Stimulated activated CD4-positive, alpha-beta T cell treated with anti-CD3 and anti-CD28 coated beads, Interleukin-15, amount 100 ng/mL, for 24 hours (primary cell): ENCODE measurements at regions not wholly inside any gene's neighbourhood (a gene's known extent, or its start where the extent isn't known, plus 50 kb on each side); places are given as distances from the start of the nearest gene placed in this dataset.
"Not testable (repeated sequence)": the region's sequence is repeated elsewhere in the genome, so short reads cannot be mapped to it uniquely, and the experiment has no call there.

Experiments used
- DNase-seq: peaks from one replicate; pipeline ENCODE4 v3.0.0-alpha.2; 2020

DNA sequence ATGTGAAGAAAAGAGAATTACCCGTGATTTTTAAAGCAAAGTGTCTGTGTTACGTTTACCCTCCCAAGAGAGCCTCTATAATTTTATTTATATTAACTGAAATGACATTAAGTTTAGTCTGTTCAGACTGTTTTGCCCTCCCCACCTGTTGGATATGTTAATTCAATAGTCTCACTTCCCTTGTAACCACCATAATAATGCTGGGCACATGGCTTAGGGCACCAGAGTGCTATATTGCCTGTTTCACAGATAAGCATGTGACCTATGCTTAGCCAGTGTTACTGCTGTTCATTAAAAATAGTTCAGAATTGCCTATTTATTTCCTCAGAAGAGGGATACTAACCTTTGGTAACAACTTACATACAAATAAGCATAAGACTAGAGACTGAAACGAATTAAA is 446.2 kb downstream of the FAT4 start:
- DNase-seq = no peak

DNA sequence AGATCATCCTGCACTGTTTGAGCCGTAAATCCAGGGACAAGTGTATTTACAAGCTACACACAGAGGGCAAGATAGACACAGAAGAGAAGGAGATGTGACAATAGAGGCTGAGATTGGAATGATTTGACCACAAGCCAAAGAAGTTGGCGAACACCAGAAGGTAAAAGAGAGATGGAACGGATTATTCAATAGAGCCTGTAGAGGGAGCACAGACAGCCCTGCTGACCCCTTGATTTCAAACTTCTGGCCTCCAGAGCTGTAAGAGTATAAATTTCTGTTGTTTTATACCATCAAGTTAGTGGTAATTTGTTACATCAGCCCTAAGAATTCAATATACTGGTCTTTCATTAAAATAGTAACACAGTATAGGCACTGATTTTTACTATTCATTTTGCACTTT is 447.8 kb downstream of the FAT4 start:
- DNase-seq = no peak

DNA sequence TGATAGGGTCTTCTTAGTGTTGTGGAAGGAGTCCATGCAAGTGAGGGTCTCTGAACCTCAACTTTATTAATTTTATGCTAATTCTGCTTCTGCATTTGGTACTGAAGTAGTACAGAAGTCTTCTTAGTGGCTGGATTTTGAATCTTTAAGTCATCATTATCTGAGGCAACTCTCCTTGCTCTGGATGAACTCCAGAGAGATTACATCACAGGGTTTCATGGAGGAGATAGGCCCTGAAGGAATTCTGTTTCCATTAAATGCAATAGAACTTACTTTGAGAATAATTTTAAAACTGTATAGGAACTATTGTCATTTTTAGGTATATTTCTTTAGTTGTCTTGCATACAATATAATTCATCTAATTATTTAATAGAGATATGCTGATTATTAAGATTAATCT is 451.2 kb downstream of the FAT4 start:
- no peak for DNase-seq

DNA sequence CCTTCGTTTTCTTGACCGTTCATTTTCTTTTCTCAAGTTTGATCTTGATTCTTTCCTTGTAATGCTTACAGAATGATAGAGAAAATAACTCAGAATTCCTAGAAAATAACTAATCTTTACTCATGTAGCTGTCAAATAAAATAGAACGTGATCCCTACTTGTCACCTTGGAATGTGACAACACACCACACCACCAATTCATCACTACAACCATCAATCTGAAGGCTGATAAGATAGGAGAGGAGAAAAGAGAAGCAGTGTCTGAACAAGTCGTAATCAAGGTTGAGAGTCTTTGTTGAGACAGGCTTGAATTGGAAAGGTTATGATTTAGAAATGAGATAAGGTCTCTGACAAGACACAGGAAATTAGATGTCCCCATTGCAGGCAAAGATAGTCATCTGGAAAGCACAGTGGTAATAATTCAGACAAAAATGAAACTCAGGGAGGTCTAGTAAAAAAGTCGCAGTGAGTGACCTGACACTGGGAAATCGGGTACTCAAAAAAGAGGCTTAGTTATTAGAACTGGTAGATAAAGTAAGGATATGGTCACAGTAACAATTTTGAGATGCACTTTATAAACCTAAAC is 456.2 kb downstream of the FAT4 start:
- no peak for DNase-seq

DNA sequence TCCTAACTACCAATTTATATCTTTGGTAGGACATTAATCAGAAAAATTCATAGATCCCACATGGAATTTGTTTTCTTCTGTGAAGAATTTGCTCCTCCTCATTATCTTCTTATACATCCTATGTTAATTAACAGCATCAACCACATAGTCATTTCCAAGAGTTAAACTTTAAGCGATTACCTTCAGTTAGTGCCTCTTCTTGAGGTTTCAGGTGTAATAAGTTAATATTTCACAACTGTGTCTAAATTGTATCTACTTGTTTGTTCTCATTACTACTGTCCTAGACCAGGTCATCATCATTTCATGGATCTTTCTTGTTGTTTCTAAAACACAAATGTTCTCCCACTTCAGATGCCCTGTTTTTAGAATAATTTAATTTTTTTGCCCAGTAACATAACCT is 457.9 kb downstream of the FAT4 start:
- no peak for DNase-seq

DNA sequence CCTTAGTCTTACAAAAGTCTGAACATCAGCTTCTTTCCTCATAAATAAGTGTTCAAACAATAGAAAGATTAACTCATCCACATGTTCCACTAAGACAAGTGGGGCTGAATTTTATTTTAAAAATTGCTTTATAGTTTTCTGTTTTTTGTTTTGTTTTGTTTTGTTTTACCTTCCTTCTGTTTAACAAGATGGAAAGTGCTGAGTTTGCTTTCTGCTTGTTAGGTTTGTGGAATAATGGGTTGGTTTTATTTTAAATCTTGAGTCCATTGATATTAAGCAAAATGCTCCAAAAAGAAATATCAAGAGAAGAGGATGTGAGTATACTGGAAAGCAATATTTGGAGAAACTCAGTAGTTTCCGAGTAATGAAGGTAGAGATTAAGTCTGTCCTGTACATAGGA is 458.7 kb downstream of the FAT4 start:
- no peak for DNase-seq

DNA sequence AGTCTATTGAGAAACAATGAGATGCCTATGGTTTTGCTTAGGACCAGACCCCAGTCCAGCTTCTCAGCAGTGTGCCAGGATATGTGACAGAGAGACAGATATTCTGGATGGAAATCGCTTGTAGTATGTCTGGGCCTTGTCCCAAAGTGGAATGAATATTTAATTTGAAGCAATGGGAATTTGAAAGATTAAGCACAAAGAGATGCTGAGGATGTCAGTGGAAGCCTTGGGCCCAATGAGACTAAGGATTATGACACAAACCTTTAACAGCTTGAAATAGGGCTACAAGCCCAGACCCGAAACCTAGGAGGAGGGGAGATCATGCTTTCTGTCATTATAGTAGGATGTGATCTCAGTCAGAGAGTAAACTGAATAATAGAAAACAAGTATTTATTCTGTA is 459.2 kb downstream of the FAT4 start:
- DNase-seq = no peak

DNA sequence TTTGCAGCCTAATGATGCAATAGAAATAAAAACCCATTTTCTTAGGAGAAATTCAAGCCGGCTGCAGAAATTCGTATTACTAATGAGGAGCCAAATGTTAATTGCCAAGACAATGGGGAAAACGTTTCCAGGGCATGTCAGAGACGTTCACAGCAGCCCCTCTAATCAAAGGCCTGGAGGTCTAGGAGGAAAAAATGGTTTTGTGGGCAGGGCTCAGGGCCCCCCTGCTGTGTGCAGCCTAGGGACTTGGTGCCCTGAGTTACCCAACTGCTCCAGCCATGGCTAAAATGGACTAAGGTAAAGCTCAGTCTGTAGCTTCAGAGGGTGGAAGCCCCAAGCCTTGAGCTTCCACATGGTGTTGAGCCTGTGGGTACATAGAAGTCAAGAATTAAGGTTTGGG is 461.4 kb downstream of the FAT4 start:
- no peak for DNase-seq

DNA sequence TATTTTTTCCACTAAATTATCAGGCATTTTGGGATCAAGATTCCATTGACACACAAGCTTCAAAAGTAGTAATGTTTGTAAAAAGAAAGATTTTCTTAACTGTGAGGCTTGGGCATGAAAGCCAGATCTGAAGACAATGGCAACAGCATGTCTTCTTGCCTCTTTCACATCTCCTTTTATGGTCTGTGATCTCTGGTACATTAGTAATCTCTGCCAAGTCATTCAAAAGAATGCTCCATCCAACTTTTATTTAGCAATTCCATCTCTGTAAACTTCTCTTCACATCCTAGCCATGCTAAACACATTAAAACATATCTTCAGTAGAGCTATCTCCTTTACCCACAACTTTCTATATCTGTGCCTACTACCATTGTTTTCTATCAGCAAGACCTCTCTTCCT is 465.4 kb downstream of the FAT4 start:
- DNase-seq = no peak

DNA sequence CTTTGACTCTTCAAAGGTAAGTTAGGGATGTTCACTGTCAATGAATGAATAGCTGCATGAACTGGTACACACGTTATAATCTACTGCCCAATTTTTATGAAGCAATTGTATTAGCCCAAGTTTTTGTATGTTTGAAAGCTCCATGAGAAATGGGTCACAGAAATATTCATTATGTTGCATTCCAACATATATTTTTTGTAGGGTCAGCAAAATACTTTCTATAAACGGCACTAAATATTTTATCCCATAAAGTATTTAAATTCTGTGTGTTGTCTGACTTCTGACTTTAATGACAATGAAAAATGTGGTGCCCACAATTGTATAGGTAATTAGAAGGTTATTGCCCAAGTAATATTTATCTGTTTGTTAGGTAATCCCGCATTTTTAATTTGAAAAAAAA is 466.0 kb downstream of the FAT4 start:
- no peak for DNase-seq

DNA sequence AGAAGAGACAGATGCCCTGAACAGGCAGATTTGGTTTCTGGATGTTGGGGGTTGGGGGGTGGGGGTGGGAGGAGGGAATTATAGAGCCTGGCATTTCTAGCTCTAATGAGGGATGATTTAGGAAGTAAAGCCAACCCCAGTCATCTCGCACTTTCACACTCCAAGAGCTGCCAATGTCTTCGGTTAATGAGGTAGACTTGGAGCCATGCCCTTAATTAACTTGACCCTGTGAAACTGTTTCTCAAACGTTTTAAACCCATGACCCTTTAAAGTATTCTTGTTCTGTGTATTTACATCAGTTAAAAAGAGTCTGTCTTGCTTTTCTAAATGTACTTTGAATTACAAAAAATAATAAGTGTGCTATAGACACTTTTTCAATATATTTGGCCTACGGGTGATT is 466.9 kb downstream of the FAT4 start:
- DNase-seq = no peak

DNA sequence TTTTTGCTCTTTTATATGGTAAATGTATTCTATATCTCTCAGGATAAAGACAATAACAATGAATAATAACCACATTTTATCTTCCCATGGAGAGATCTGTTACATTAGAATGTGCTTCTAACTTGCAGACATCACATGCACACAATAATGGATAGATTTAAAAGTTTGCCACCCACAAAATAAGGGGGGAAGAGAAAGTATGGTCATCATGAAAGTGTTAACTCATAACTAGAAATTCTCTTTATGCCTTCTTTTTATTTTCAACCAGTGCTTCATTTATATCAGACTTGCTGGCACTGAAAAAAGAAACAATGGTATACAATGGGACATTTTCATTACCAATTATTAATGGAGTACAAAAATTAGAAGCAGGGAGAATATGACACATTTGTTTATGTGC is 470.0 kb downstream of the FAT4 start:
- DNase-seq = no peak

DNA sequence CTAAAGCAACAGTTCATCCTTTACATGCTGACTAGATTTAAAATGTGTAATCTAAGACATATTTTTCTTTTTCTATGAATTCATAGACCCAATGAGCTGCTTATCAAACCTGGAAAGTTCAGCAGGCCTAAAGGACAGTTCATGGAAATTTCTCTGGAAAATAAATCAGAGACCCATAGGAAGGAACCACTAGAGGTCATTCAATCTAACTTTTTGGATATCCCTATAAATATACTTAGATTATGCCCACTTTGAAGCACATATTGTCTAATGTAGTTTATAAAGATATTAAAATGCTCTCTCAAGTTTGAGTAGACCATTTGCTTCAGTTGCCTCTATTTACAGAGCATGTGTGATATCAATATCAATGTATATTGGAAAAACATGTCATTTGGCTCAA is 473.0 kb downstream of the FAT4 start:
- DNase-seq = no peak

DNA sequence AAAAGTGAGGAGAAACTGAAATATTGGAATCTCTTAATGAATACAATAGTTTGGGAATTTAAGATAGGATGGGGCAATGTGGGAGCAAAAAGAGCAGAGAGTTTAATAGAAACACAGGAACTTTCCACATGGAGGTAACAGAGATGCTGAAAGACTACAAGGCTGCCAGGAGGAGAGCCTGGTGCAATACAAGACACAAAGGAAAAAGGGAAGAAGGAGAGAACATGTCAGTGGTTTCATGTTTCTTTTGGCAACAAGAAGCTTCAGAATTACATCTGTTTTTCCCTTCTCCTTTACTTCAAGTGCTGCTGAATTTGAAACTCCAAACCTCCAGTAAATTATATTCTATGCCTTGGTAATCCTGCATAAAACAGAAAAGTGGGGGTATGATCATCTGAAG is 474.3 kb downstream of the FAT4 start:
- no peak for DNase-seq

DNA sequence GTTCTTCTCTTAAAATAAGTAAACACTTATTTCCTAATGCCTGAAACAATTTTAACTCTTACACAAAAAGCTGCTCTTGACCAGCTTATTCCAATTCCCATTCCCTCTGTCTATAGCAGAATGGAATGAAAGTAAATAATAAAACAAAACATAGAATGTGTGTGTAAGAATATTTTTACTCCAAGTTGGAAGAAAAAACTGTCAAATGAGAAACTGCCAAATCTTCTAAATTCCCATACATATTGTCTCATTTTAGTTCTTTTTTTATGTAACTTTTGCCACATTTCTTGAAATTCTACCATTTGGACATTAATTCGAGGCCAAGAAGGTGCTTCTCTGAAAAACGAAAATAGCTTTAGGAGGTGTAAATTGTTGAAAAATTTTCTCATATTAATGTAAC is 477.1 kb downstream of the FAT4 start:
- DNase-seq = no peak

DNA sequence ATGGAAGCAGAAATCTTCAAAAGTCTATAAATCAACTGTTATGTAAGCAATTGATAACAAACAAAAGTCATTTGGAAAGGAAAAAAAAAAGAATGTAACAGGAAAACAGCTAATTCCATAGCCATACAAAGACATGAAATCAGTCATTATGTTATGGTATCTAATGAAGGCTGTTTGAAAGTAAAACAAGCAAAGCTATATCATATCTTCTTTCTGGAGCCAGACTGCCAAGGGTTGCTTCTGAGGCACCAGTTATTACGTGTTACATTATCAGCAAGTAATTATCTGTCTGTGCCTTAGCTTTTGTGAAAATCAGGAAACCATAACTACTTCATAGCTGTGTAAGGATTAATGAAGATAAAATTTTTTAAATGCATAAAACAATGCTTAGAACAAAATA is 480.2 kb downstream of the FAT4 start:
- DNase-seq = no peak

DNA sequence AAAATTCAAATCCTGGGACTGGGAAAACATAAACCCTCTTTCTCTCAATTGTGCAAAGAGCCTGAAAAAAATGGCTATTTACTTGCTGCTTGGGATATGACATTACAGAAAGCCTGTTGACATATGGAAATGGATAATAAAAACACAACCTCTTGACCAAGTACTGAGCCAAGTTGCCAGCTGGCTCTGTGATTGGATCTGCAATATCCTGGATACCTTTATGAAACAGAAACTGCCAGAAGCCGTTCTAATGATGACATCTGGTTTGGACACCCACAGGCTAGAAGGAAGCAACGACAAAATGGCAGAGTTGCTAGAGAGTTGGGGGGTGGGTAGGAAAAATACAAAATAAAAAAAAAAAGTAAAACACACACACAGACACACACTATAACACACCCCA is 481.4 kb downstream of the FAT4 start:
- DNase-seq = no peak

DNA sequence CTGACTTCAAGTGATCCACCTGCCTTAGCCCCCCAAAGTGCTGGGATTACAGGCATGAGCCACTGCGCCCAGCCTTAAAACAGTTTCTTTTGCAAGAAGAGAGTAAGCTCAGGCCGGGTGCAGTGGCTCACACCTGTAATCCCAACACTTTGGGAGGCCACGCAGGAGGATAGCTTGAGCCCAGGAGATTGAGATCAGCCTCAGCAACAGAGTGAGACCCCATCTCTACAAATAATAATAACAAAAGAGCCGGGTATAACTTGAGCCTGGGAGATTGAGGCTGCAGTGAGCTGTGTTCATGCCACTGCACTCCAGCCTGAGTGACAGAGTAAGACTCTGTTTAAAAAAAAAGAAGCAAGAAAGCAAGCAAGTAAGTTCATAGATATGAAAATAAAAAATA is 482.9 kb downstream of the FAT4 start:
- DNase-seq = not testable (repeated sequence)

DNA sequence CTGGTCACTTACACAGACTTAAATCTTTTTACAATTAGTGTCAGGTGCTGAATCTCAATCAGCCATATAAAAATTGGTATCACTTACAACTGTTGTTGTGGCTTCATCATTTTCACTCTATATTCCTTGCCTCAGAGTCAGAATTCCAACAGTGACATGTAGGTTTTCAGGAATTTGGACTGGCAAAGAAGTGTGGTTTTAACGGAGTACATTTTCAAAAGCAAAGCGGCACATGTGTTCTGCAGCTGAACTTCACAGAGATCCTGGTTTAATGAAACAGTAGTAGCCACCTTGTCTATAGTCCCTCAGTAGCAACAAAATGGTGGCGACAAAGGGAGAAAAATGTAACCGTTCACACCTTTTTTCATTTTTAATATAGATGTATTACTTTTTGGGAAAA is 486.6 kb downstream of the FAT4 start:
- DNase-seq = no peak

DNA sequence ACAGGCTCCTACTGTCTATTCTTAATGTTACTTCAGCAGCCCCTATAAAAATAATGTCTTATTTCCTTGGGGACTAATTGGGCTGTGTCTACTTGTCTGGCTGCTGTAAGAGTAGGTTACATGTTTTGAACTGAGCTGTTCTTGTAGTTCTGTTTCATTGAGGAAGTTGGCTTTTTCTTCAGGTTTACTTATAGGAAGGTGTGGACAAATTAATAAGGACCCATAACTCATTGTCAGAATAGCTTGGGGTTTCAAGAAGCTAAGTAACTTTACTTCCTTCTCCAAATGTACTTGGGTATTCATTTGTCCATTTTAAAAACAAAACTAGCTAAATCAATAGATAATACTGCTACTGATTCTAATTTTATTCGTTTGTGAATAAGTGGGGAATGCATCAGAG is 487.2 kb downstream of the FAT4 start:
- no peak for DNase-seq

DNA sequence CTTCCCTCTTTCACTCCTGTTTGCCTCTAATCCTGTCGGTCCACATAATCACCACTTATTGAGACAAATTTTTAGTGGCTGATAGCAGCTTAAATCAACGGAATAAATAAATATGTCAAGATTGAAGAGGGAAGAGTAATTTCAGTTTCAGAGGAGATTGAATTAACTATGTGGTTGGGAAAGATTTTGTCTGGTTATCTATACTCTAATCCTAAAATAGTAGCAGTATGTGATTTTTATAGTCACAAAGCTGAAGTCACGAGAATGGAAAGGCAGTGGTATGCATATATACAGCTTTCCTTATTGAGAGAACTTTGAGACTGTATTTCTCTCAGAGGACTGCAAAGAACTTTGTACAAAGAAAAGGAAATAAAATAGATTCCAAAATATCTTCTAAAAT is 493.3 kb downstream of the FAT4 start:
- DNase-seq = no peak

DNA sequence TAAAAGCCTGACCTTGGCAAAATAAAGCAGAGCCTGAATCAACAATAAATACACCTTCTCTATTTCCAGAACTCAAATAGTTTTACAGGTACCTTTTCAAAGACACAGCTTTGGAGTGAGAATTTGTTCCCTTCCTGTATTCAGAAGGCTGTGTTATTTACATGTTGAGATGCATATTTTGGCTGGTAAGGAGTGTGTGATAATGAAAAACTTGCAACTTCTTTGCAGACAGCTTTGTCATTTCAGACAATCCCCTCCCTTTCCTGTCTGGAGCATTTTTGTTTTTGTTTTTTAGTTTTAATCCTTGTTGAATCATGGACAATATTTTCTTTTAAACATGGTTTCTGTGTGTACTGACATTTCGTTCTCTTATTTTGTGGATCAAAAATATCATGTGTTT is 493.8 kb downstream of the FAT4 start:
- no peak for DNase-seq

DNA sequence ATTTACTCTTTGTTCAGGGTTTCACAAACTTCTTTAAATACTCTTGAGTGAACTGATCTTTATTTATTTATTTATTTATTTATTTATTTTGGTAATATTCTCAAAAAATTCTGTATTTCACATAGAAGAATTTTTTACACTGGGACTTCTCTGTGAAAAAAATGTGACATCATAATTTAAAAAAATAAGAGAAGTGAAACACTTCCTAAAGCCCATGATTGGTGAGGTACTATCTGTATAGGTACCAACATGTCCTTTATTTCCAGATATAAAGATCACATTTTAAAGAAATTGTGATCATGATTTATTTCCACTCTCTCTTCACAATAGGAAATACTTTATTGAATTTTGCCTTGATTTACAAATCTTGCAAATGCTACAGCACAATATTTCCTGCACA is 497.1 kb downstream of the FAT4 start:
- no peak for DNase-seq

DNA sequence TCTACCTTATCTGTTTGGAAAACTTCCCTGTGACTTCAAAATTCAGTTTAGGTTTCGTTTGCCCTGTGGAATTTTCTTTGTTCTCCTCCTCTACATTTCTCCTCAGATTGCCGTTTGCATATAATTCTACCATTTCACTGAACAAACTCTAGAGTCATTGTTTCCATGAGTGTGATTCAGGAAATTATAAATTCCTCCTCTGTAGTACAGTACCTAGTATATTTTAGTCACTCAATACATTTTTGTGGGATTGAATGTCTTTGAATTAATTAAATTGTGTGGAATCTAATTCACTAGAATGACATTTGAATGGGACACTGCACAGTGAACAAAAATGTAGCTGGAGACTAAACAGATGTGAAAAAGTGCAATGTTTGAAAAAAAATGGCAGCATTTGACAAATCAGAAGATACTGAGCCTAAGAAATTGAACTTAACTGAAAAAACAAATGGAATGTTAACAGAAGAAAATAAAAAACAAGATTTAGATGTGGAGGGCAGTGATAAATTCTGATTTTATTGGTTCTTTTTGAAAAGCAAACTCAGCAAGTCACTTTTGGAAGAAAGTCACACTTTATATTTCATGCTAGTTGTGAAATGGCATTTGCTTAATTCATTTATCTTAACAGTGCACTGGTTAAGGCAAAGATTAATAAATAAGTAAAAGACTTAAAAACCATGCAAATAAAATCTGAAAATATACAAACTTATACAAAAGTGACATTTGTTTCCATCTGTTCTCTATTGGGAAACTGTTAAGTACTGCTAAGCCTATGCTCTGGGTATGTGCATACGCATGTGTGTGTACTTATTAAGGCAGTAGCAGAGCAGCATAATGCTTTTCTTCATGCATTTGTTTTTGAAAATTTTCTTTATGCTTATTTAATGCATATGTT is 512.3 kb downstream of the FAT4 start:
- DNase-seq = no peak

DNA sequence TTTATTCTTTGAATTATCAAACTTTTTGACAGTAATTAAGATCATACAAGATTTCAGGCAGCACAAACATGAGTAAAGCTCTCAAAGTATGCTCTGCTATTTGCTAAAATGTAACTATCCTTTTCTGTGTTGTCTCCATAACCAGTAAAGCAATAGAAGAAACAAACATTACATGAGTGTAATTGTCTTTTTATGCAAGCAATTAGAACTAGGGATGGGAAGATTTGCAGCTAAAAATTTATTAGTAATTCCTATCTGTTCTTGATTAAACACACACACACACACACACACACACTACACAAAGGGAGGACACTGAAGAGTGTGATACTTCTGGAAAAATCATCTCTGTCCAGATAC is 512.9 kb downstream of the FAT4 start:
- DNase-seq = no peak
